Left colon (tissue), 2 donors: ENCODE measurements at regions not wholly inside any gene's neighbourhood (a gene's known extent, or its start where the extent isn't known, plus 50 kb on each side); places are given as distances from the start of the nearest gene placed in this dataset.
"Not testable (repeated sequence)": the region's sequence is repeated elsewhere in the genome, so short reads cannot be mapped to it uniquely, and the experiment has no call there.

Experiments used
- ATAC-seq: fragments of 200-7000 bp; cut with Tn5 transposase; one replicate; pipeline ENCODE4 v1.9.1; 2020; ENCODE audit warnings: mild to moderate bottlenecking, moderate library complexity
- DNase-seq, 2 donors: peaks; one replicate each; pipeline ENCODE4 v3.0.0-alpha.2; 2020
- intact Hi-C, 2 donors: fragments of 100-400 bp; cut with DNase I in 1 of 2; cut with micrococcal nuclease in 1 of 2; formaldehyde crosslinking; loops; one replicate each; pipeline versions ENCODE4 v1.11.2 to v1.14.0; 2022; cut with DNase I, micrococcal nuclease
- donor health status: DM: no; HTN: no; CAD: no.
- donor health status: DM: yes; HTN: yes; CAD: no.

GRCh38 chr15:89018207-89018606 is 70.0 kb upstream of the ABHD2 start:
- intact Hi-C loops, result loop anchor here in 1 of 2 donors (5.0 kb wide), 1 partner anchor 111 kb away; no protein-coding TSS in a partner anchor
- no peak for ATAC-seq
- DNase-seq, result no peak

DNA sequence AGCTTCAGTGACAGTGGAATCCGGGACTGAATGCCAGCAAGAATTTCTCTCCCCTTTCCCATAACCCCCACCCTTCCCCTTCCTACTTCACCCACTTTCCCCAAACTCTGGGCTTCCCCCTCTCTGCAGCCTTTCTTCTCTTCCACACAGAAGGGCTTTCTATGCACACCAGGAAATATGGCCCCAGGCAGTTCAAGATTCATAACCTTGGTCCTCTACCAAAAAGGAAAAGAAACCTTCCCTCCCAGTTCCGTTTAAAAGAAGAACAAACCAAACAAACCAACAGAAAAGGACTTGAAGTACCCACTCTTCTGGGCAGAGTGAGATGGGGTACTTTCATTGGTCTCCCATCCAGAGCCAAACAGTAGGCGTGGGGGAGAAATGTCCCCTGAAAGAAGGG is 68.8 kb upstream of the ABHD2 start:
- ATAC-seq (no peak), DNase-seq (no peak)
- intact Hi-C loops, result loop anchor here in 1 of 2 donors (5.0 kb wide), 1 partner anchor 112 kb away; no protein-coding TSS in a partner anchor

DNA sequence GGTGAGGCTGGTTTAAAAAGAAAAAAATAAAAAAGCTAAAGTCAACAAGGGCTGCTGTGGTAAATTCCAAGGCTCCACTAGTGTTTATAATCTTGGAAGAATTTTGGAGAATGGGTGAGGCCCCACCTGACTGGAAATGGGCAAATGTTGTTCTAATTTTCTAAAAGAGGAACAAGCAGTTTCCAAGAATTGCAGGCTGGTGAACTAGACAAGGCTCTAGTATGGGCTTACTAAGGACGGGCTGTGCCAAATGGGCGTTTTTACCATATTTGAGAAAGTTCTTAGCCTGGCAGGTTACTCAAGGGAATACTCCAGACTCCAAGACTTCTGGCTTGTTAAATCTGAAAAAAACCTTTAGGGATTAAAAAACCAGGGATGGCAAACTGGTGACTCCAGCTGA is 67.0 kb upstream of the ABHD2 start:
- ATAC-seq, result no peak
- intact Hi-C loops, result no loop called here
- DNase-seq, result no peak

DNA sequence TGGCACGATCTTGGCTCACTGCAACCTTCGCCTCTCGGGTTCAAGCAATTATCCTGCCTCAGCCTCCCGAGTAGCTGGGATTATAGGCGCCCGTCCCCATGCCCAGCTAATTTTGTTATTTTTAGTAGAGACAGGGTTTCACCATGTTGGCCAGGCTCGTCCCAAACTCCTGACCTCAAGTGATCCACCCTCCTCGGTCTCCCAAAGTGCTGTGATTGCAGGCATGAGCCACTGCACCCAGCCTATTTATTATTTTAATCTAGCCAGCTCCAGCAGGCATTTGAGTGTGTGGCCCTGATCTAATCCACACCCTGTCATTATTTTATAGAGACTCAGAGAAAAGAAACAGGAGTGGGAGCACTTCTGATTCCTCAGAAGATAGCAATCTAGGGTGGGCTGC is 66.4 kb upstream of the ABHD2 start:
- intact Hi-C loops, ATAC-seq: not testable (repeated sequence)

GRCh38 chr15:89023311-89023961 is 64.8 kb upstream of the ABHD2 start:
- ATAC-seq, result no peak
- intact Hi-C loops, result no loop called here
- DNase-seq, result no peak

More for the DNA sequence above, 66.4 kb upstream of the ABHD2 start:
- not testable (repeated sequence) for DNase-seq

DNA sequence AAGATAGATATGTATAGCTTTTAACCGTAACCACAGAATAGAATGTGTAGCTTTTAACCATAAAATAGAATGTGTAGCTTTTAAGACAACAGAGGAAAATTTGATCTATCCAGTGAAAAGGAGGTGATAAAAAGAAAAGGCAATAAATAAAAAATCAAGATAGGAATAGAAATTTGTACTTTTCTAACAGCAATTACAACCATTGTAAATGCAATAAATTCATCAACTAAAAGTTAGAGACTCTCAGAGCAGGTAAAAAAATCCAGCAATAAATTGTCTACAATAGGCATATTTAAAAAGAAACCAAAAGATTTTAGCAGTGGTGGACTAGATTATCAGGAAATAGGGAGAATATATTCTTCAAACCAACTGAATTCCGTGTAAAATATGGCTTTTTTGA is 63.8 kb upstream of the ABHD2 start:
- DNase-seq (no peak), ATAC-seq (no peak)
- intact Hi-C loops, result no loop called here

DNA sequence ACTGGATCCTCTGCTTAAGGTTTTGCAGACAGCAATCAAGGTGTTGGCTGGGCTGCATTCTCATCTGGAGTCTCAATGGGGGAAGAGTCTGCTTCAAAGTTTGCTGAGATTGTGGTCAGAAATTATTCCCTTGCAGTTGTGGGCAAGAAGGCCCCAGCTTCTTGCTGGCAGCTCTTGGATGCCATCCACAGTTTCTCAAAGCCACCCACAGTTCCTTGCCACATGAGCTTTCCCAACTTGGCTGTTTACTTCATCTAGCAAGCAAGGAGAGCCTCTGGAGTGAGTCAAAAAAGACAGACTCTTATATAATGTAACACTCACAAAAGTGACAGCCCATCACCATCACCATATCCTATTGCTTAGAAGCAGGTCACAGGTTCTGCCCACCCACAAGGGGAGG is 62.1 kb upstream of the ABHD2 start:
- ATAC-seq (no peak), DNase-seq (no peak)
- intact Hi-C loops, result no loop called here

GRCh38 chr15:89028036-89028435 is 60.2 kb upstream of the ABHD2 start:
- intact Hi-C loops, result no loop called here
- no peak for DNase-seq
- no peak for ATAC-seq

GRCh38 chr15:89030311-89030710 is 57.9 kb upstream of the ABHD2 start:
- intact Hi-C loops, result no loop called here
- ATAC-seq (no peak), DNase-seq (no peak)

- DNase-seq, intact Hi-C loops, ATAC-seq: not testable (repeated sequence)
Measured at GRCh38 chr15:89031637-89032285, 56.5 kb upstream of the ABHD2 start.

- DNase-seq (no peak), ATAC-seq (no peak)
- intact Hi-C loops, result no loop called here
Measured at GRCh38 chr15:89034305-89034704, 54.0 kb upstream of the ABHD2 start.

GRCh38 chr15:89035150-89035549 is 53.1 kb upstream of the ABHD2 start:
- ATAC-seq (no peak), DNase-seq (no peak)
- intact Hi-C loops, result no loop called here

DNA sequence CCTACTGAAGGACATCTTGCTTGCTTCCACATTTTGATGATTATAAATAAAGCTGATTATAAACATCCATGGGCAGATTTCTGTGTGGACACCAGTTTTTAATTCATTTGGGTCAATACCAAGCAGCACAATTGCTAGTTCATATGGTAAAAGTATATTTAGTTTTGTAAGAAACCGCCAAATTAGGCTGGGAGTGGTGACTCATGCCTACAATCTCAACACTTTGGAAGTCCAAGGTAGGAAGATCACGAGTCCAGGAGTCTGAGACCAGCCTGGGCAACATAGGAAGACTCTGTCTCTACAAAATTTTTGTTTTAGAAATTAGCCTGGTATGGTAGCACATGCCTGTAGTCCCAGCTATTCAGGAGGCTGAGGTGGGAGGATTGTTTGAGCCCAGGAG is 52.6 kb upstream of the ABHD2 start:
- intact Hi-C loops, result no loop called here

GRCh38 chr15:89038146-89038545 is 50.1 kb upstream of the ABHD2 start:
- DNase-seq, result no peak
- intact Hi-C loops, result no loop called here
- ATAC-seq, result no peak

More for the DNA sequence above, 52.6 kb upstream of the ABHD2 start:
- DNase-seq (no peak), ATAC-seq (no peak)
